ENCODE measurements at regions not wholly inside any gene's neighbourhood (a gene's known extent, or its start where the extent isn't known, plus 50 kb on each side); places are given as distances from the start of the nearest gene placed in this dataset.

DNA sequence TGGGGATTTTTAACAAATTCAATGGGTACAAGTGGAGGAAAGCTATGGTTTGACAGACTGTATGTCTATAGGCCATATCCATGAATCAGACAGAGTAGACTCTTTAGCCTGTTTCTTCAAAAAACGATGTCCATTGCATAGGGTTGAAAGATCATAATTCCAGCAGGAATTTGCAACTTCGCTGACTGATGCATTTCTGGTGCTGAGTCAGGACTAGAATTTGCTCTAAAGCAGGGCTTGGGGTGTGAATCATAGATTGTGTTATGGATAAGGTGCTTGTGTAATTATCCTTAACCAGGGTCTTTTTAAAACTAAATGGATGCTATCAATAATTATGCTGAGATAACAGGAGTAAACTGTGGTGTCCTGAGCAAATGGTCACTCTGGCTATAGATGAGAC is 200.4 kb upstream of the TBC1D5 start:
- Histone ChIP-seq H3K56ac (ENCODE audit: insufficient read length, low read depth, low read length) (no peak overlapping the region), H2BK12ac (ENCODE audit: insufficient read length, low read depth, low read length) (no peak overlapping the region), H2BK120ac (ENCODE audit: low read depth, low read length, poor library complexity, severe bottlenecking) (no peak overlapping the region), H3K4ac (ENCODE audit: low read depth, low read length) (no peak overlapping the region), H3T11ph (ENCODE audit: low read length) (no peak overlapping the region), H4K5ac (ENCODE audit: insufficient read length, low read depth, low read length) (no peak overlapping the region), H3K79me1 (ENCODE audit: insufficient read depth, low read depth, low read length, poor library complexity, severe bottlenecking) (no peaks in the 10 kb centered on the region), H3K14ac (ENCODE audit: insufficient read depth, low read length) (no peak overlapping the region), H3K23me2 (ENCODE audit: insufficient read length, low read depth, low read length, poor library complexity, severe bottlenecking) (no peaks in the 10 kb centered on the region), H2AFZ (ENCODE audit: low read length) (no peak overlapping the region), H3K27me3 (ENCODE audit: insufficient read depth, low read length) (no peaks in the 10 kb centered on the region), H3K27ac (ENCODE audit: insufficient read length, low read depth, low read length) (no peak overlapping the region), H2BK20ac (ENCODE audit: low read depth, low read length, poor library complexity, severe bottlenecking) (no peak overlapping the region), H3K18ac (ENCODE audit: insufficient read length, low read depth, low read length) (no peak overlapping the region), H2BK15ac (ENCODE audit: low read depth, low read length) (no peak overlapping the region), H3K4me2 (ENCODE audit: insufficient read depth, insufficient read length, low read length) (no peak overlapping the region), H4K91ac (ENCODE audit: insufficient read length, low read depth, low read length) (no peak overlapping the region), H2BK5ac (ENCODE audit: insufficient read length, low read length) (no peak overlapping the region), H3K79me2 (ENCODE audit: insufficient read depth, low read length) (no peaks in the 10 kb centered on the region), H2AK5ac (ENCODE audit: insufficient read length, low read length) (no peak overlapping the region), H3K23ac (ENCODE audit: insufficient read length, low read depth, low read length) (no peak overlapping the region), H3K9ac (ENCODE audit: extremely low read depth, insufficient read length, low read length) (no peak overlapping the region), H4K20me1 (ENCODE audit: control insufficient read depth, insufficient read depth, insufficient read length) (no peaks in the 10 kb centered on the region), H3K4me1 (ENCODE audit: insufficient read depth, low read length) (no peaks in the 10 kb centered on the region), H3K9me3 (ENCODE audit: control insufficient read depth, low read depth, low read length) (no peaks in the 10 kb centered on the region), H4K8ac (replicated peaks; ENCODE audit: insufficient read length, low read depth, low read length) (no peak overlapping the region)
- no CpG with 5 or more reads among the region's 2 CpGs for WGBS (ENCODE audit: extremely low coverage, insufficient read length, low lambda C conversion rate)
- TF ChIP-seq, protein P1, sequence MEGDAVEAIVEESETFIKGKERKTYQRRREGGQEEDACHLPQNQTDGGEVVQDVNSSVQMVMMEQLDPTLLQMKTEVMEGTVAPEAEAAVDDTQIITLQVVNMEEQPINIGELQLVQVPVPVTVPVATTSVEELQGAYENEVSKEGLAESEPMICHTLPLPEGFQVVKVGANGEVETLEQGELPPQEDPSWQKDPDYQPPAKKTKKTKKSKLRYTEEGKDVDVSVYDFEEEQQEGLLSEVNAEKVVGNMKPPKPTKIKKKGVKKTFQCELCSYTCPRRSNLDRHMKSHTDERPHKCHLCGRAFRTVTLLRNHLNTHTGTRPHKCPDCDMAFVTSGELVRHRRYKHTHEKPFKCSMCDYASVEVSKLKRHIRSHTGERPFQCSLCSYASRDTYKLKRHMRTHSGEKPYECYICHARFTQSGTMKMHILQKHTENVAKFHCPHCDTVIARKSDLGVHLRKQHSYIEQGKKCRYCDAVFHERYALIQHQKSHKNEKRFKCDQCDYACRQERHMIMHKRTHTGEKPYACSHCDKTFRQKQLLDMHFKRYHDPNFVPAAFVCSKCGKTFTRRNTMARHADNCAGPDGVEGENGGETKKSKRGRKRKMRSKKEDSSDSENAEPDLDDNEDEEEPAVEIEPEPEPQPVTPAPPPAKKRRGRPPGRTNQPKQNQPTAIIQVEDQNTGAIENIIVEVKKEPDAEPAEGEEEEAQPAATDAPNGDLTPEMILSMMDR (conservative IDR thresholded peaks at IDR 0.05): no peak
- Mint-ChIP-seq H3K27ac (no peak overlapping the region), H3K36me3 (ENCODE audit: insufficient read depth in 1 of 3, low read depth in 3 of 3) (no peaks in the 10 kb centered on the region), H3K4me1 (peaks cover 15 to 24% of the 10 kb centered on the region in 2 experiments), H3K27me3 (ENCODE audit: low read depth) (no peaks in the 10 kb centered on the region), H3K4me3 (no peak overlapping the region), H3K9me3 (no peaks in the 10 kb centered on the region)
- no peak for DNase-seq
